Hepatocyte (in vitro differentiated cells): ENCODE measurements at regions not wholly inside any gene's neighbourhood (a gene's known extent, or its start where the extent isn't known, plus 50 kb on each side); places are given as distances from the start of the nearest gene placed in this dataset.

Source experiments
- DNase-seq: peaks from one replicate; pipeline ENCODE4 v3.0.0-alpha.2; 2016; ENCODE audit warnings: low spot score
- H2AFZ ChIP-seq: fragments of 200-600 bp; sonication (generic); 2 replicates; pipeline ENCODE4 v1.6.0; 2016; ENCODE audit warnings: antibody characterized with exemption, mild to moderate bottlenecking
- H3K27ac ChIP-seq: fragments of 200-600 bp; sonication (generic); 2 replicates; pipeline ENCODE4 v1.5.1; 2016; ENCODE audit warnings: mild to moderate bottlenecking
- H3K27me3 ChIP-seq: fragments of 200-600 bp; sonication (generic); 2 replicates; pipeline ENCODE4 v1.6.1; 2016
- H3K36me3 ChIP-seq: fragments of 200-600 bp; sonication (generic); replicated peaks from 2 replicates; pipeline ENCODE4 v1.5.1; 2016; ENCODE audit warnings: low read depth; ENCODE audit not compliant: insufficient read depth
- H3K4me1 ChIP-seq: fragments of 200-600 bp; sonication (generic); 2 replicates; pipeline ENCODE4 v1.5.1; 2016; ENCODE audit warnings: mild to moderate bottlenecking, moderate library complexity; ENCODE audit not compliant: insufficient read depth
- H3K4me2 ChIP-seq: fragments of 200-600 bp; sonication (generic); 2 replicates; pipeline ENCODE4 v1.6.0; 2016
- H3K4me3 ChIP-seq: fragments of 200-600 bp; sonication (generic); 2 replicates; pipeline ENCODE4 v1.5.1; 2016; ENCODE audit warnings: mild to moderate bottlenecking
- H3K79me2 ChIP-seq: fragments of 200-600 bp; sonication (generic); 2 replicates; pipeline ENCODE4 v1.6.0; 2017; ENCODE audit warnings: mild to moderate bottlenecking
- H3K9me2 ChIP-seq: fragments of 200-600 bp; sonication (generic); replicated peaks from 2 replicates; pipeline ENCODE4 v1.6.0; 2017; ENCODE audit warnings: mild to moderate bottlenecking; ENCODE audit not compliant: insufficient read depth
- H3K9me3 ChIP-seq: fragments of 200-600 bp; sonication (generic); 2 replicates; pipeline ENCODE4 v1.5.1; 2016; ENCODE audit warnings: low read depth, mild to moderate bottlenecking
- H4K20me1 ChIP-seq: fragments of 200-600 bp; sonication (generic); 2 replicates; pipeline ENCODE4 v1.6.0; 2016; ENCODE audit warnings: mild to moderate bottlenecking; ENCODE audit not compliant: insufficient read depth, poor library complexity, severe bottlenecking
- EZH2 ChIP-seq: fragments of 200-600 bp; sonication (generic); IDR thresholded peaks from 2 replicates; pipeline ENCODE4 v1.6.1; 2016; ENCODE audit warnings: antibody characterized with exemption, mild to moderate bottlenecking, borderline replicate concordance
- EZH2phosphoT487 ChIP-seq: fragments of 200-600 bp; sonication (generic); IDR thresholded peaks from one replicate; pipeline ENCODE4 v1.6.1; 2018; ENCODE audit warnings: antibody characterized with exemption, mild to moderate bottlenecking, low read depth, moderate library complexity; ENCODE audit not compliant: unreplicated experiment, severe bottlenecking
- WGBS: methylation state at CpG from one replicate; pipeline ENCODE4 v1.1.6; 2016; ENCODE audit warnings: low lambda C conversion rate; ENCODE audit errors: missing lambda C conversion rate; 5-methylcytosine and 5-hydroxymethylcytosine counted together
- TF ChIP-seq, protein P1 (sequence below): fragments of 200-600 bp; sonication (generic); IDR thresholded peaks from 2 replicates; pipeline ENCODE4 v1.5.1; 2016; ENCODE audit warnings: antibody characterized with exemption, mild to moderate bottlenecking; ENCODE audit not compliant: poor library complexity

DNA sequence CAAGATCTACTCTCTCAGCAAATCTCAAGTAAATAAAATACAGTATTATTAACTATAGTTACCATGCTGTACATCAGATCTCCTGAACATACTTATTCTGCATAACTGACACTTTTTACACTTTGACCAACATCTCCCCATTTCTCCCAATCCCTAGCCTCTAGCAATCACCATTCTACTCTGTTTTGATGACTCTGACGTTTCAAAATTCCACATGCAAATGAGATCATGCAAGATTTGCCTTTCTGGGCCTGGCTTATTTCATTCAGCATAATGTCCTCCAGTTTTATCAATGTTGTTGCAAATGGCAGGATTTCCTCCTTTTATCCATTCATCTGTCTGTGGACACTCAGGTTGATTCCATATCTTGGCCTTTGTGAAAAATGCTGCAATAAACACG is 266.3 kb downstream of the RFPL4B start:
- Histone ChIP-seq H3K9me2 (no peaks in the 10 kb centered on the region), H3K27ac (no peak overlapping the region), H3K4me3 (no peak overlapping the region), H3K79me2 (no peaks in the 10 kb centered on the region), H3K27me3 (no peaks in the 10 kb centered on the region), H2AFZ (no peak overlapping the region), H3K36me3 (no peaks in the 10 kb centered on the region), H3K9me3 (no peaks in the 10 kb centered on the region), H4K20me1 (no peaks in the 10 kb centered on the region), H3K4me2 (no peak overlapping the region), H3K4me1 (no peaks in the 10 kb centered on the region)
- TF ChIP-seq EZH2 (no peak), EZH2phosphoT487 (no peak)
- TF ChIP-seq, protein P1, sequence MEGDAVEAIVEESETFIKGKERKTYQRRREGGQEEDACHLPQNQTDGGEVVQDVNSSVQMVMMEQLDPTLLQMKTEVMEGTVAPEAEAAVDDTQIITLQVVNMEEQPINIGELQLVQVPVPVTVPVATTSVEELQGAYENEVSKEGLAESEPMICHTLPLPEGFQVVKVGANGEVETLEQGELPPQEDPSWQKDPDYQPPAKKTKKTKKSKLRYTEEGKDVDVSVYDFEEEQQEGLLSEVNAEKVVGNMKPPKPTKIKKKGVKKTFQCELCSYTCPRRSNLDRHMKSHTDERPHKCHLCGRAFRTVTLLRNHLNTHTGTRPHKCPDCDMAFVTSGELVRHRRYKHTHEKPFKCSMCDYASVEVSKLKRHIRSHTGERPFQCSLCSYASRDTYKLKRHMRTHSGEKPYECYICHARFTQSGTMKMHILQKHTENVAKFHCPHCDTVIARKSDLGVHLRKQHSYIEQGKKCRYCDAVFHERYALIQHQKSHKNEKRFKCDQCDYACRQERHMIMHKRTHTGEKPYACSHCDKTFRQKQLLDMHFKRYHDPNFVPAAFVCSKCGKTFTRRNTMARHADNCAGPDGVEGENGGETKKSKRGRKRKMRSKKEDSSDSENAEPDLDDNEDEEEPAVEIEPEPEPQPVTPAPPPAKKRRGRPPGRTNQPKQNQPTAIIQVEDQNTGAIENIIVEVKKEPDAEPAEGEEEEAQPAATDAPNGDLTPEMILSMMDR = no peak
- DNase-seq = no peak
- 68% methylated on average over 2 of the region's 2 CpGs for WGBS

DNA sequence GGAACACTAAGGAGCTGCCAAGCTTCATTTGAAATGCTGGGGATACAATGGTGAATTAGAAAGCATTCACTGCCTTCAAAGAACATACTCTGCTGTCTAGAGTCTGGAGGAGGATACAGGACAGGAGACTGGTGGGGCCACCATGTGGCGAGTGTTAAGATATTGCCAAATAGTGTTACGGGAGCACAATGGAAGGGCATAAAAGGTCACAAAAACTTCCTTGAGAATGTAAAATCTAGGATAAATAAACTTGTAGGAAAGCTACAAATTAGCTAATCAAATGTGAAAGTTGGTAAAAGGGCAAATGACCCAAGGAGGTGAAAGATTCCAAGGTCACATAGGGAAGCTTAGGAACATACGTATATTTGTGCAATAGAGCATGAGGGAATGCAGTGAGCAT is 271.7 kb downstream of the RFPL4B start:
- WGBS = 62% methylated on average over 3 of the region's 3 CpGs
- Histone ChIP-seq H2AFZ (no peak overlapping the region), H3K9me3 (no peaks in the 10 kb centered on the region), H3K4me3 (no peak overlapping the region), H3K4me1 (peaks cover 3% of the 10 kb centered on the region), H4K20me1 (no peaks in the 10 kb centered on the region), H3K27ac (no peak overlapping the region), H3K79me2 (no peaks in the 10 kb centered on the region), H3K4me2 (no peak overlapping the region), H3K36me3 (no peaks in the 10 kb centered on the region), H3K9me2 (no peaks in the 10 kb centered on the region), H3K27me3 (no peaks in the 10 kb centered on the region)
- TF ChIP-seq, protein P1 = peak; percentile 24
- no peak for TF ChIP-seq EZH2
- DNase-seq = peak; percentile 18

DNA sequence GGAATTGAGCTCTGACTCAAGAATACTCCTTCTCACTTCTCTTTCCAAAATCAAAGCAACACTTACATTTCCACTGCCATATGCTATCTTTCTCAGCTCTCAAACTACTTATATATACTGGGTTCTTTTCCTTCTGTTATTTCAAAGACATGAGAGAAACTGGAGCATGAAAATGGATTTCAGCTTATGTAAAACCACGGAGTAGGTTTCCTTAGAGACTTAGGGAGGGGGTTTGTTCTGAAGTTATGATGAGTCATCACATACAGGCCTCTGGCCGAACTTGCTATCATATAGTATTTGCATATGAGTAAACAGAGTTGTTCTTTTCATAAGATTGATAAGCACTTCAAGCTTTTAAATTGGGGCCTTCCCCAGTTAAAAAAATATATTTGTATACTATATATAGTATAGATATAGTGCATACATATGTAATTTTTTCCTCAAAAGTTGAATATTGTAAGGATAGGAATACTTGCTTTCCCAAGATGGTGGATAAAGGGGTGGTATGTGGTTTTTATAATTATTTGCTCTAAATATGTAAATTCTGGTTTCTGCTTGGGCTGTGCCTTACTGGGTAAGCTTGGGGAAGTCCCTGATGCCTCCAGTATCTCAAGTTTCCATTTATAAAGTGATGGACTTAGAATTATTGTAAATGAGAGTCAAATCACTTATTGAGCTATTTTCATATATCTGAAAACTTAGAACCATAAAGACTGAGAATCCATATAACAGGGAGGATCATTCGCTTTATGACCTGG is 273.9 kb downstream of the RFPL4B start:
- no peaks in the 10 kb centered on the region for H3K27me3 ChIP-seq
- peak overlapping the region; percentile 20 for H2AFZ ChIP-seq
- no peaks in the 10 kb centered on the region for H4K20me1 ChIP-seq
- no peak overlapping the region for H3K4me2 ChIP-seq
- DNase-seq = peak; percentile 17
- no peaks in the 10 kb centered on the region for H3K36me3 ChIP-seq
- peaks cover 3% of the 10 kb centered on the region for H3K4me1 ChIP-seq
- H3K27ac ChIP-seq = no peak overlapping the region
- no peaks in the 10 kb centered on the region for H3K9me2 ChIP-seq
- no peaks in the 10 kb centered on the region for H3K9me3 ChIP-seq
- no peaks in the 10 kb centered on the region for H3K79me2 ChIP-seq
- TF ChIP-seq, protein P1 = no peak
- no peak for TF ChIP-seq EZH2phosphoT487
- no peak for TF ChIP-seq EZH2
- no peak overlapping the region for H3K4me3 ChIP-seq
- 56% methylated on average over 3 of the region's 3 CpGs for WGBS

DNA sequence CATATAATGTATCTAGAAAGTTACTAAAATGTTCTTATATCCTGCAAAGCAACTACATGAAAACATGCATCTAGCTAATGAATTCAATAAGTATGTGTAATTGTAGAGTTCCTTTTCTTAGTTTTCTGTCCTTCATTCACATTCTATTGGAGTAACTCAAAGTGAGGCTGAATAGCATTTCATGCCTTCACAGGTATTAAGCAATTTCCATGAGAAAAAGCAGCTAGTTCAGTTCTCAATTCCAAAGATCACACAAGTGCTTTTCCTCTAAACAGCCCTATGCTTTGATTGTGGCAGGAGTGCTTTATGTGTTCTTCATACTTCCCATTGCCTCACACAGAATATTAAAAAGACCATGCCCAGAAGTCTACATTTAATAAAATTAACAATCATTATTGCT is 274.9 kb downstream of the RFPL4B start:
- H3K9me2 ChIP-seq = no peaks in the 10 kb centered on the region
- H4K20me1 ChIP-seq = no peaks in the 10 kb centered on the region
- H3K4me2 ChIP-seq = no peak overlapping the region
- DNase-seq = no peak
- no peak overlapping the region for H3K4me3 ChIP-seq
- no peak overlapping the region for H2AFZ ChIP-seq
- peaks cover 3% of the 10 kb centered on the region for H3K4me1 ChIP-seq
- H3K27ac ChIP-seq = no peak overlapping the region
- H3K79me2 ChIP-seq = no peaks in the 10 kb centered on the region
- no peaks in the 10 kb centered on the region for H3K9me3 ChIP-seq
- no peaks in the 10 kb centered on the region for H3K36me3 ChIP-seq
- TF ChIP-seq, protein P1 = no peak
- TF ChIP-seq EZH2 = no peak
- no peak for TF ChIP-seq EZH2phosphoT487
- H3K27me3 ChIP-seq = no peaks in the 10 kb centered on the region
